Fibroblast of skin of right quadriceps (primary cell): ENCODE measurements at regions not wholly inside any gene's neighbourhood (a gene's known extent, or its start where the extent isn't known, plus 50 kb on each side); places are given as distances from the start of the nearest gene placed in this dataset.
A peak's percentile ranks its signal among the peaks of the same experiment; 100 is the strongest.
"Not testable (repeated sequence)": the region's sequence is repeated elsewhere in the genome, so short reads cannot be mapped to it uniquely, and the experiment has no call there.

Experiments used
- DNase-seq: peaks from one replicate; pipeline ENCODE4 v3.0.0-alpha.2; 2013

DNA sequence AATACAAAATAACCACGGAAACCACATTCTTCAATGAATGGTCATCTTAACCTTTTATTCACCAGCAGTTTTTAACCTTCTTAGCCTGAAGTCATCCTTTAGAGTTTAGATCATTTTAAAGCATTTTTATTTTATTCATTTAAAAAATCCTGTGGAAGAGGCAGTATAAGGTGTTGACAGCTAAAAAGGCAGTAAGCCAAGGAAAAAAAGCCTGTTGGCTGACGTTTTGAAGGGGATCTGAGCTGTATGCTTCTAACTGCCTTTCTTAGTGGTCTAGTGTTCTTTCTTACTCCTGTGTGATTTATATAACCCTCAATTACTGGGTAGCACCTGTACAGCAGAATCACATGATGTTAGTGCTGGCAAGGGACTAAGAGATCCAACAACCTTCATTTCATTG, 438.3 kb upstream of the SEL1L start:
- no peak for DNase-seq

- no peak for DNase-seq
Measured at GRCh38 chr14:81972601-81973000, 438.9 kb upstream of the SEL1L start.

GRCh38 chr14:81974543-81974942, 440.9 kb upstream of the SEL1L start:
- no peak for DNase-seq

DNA sequence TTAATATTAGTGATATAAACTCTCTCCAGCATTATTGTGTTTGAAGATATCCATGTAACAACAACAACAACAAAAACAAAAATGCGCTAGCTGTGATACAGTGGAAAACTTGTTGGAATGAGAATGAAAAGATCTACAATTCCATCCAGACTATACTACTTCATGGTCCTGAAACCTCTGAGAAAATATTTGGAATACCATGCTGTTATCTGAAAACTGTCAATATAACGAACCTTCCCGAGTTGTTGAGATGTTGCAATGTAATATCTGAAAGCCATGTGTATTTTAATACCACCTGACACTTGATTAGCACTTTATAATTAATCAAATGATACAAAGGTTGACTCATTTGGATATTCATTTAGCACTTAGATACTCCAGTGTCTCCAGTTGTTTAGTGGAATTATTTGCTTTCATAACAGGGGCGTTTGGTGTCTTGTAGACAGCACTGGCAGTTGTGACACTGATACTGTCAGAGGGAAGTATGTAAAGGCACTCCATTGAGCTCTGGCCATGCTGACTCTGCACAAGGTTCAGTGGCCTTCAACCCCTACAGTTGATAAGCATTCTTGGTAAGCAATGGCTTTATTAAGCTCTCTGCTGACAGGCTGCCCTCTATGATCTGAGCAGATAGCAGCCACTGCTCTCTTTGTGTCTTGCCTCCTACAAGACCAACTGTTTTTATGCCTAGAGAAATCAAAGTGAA, 447.1 kb upstream of the SEL1L start:
- DNase-seq = no peak

- DNase-seq = no peak
Measured at GRCh38 chr14:81981307-81981675, 447.6 kb upstream of the SEL1L start.

DNA sequence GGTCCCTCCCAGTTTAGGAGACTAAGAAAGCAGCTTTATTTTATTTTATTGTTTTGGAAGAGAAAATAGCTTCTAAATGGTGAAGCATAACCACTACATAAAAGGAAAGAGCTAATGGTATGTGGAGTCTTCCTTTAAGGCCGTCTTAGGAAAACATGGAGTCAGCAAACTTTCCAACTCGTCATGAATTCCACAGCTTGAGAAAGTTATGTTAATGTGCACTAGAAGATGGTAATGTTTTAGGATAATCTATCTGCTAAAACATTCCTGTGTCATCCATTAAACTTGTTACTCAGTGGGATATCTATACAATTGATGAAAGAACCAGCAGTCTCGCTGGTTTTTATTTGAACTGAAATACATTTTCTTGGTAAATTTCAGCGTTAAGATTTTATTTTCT, 448.4 kb upstream of the SEL1L start:
- no peak for DNase-seq

GRCh38 chr14:81986005-81986404, 452.4 kb upstream of the SEL1L start:
- no peak for DNase-seq

- DNase-seq = no peak
Measured at GRCh38 chr14:81989211-81989610, 455.6 kb upstream of the SEL1L start.

DNA sequence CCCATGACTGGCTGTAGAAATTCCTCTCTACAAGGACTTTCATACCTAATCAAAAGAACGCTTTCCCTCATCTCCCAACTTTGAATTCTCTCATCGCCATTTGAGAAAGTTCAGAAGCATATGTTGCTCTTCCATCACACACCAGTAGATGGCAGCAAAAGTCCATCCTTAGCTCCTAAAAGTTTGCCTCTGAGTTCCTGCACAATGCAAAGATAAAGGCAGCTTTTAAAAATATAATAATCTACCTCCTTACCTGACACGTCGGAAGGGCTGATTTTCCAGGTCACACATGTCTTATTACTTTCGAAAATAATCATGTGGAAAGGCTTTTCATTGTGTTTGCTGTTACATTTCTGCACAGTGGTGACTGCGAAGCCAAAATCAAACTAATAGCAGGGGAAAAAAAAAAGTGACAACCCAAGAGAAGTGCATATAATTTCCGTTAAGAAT, 456.7 kb upstream of the SEL1L start:
- DNase-seq = peak; percentile 42

GRCh38 chr14:81991998-81992397, 458.3 kb upstream of the SEL1L start:
- no peak for DNase-seq

DNA sequence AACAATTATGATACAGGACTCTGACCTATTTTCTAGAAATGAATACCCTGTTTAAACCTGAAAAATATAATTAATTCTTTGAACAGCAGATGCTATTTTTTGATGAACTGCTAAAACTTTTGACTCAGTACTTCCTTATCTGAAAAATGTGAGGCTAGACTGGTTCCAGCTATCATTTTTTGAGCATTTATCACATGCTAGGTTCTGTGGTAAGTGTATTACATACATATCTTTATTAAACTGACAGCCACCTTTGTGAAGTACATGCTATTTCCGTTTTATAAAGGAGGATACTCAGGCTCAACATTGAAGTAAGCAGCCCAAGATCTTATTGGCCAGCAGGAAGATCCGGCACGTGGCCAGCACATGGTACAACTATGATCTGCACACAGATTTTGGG, 459.8 kb upstream of the SEL1L start:
- no peak for DNase-seq

DNA sequence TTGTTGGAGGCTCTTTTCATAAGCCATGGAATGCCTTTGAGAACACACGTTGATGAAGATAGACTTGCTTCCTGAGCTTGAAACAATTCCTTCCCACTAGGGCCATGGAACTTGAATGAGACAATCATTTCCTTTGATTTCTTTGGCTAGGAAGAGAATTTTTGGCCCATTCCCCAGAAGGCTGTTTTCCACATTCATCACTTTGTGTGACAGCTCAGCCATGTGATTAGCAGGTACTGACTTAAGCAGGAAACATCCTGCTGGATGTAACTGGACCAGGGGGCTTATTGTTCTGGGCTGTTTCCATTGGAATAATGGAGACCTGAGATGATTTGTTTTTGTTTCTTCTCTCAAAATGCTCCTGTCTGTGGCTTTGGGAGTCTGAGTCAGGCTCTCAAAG, 469.8 kb upstream of the SEL1L start:
- DNase-seq = no peak

- no peak for DNase-seq
Measured at GRCh38 chr14:82009076-82009475, 475.4 kb upstream of the SEL1L start.

DNA sequence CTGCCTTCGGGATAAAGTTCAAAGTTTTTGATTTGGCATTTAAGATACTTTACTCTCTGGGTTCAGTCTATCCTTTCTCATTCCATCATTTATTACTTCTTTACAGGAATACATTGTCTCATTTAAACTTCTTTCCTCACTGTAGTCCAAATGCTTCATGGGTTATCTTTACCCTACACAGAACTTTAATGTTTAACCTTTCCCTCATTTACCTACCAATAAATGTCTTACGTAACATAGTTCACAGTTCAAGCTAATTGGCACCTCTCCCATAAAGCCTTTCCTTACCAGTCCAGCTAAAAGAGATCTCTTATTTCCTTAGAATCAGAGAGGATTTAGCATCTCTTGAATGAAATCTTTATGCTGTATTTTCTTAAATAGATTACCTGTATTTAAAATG, 476.3 kb upstream of the SEL1L start:
- no peak for DNase-seq

GRCh38 chr14:82011460-82011859, 477.8 kb upstream of the SEL1L start:
- no peak for DNase-seq

DNA sequence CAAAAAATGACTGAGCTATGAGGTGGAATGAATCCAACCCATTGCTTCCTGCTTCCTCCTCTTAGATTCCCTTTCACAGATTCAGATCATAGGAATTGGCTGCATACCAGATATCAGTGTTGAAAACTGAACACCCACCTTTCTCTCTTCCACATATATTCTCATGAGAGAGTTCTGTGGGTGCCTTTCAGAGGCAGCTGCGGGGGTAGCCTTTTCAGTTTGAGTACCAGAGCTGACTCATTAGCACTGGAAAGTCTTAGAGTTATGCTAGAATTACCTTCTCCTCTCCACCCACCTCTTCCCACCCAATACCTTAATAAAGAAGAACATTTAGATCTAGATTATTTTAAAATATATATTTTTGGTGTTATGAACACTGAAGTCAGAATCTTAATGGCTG, 495.4 kb upstream of the SEL1L start:
- no peak for DNase-seq

- DNase-seq = no peak
Measured at GRCh38 chr14:82035397-82035796, 501.7 kb upstream of the SEL1L start.

DNA sequence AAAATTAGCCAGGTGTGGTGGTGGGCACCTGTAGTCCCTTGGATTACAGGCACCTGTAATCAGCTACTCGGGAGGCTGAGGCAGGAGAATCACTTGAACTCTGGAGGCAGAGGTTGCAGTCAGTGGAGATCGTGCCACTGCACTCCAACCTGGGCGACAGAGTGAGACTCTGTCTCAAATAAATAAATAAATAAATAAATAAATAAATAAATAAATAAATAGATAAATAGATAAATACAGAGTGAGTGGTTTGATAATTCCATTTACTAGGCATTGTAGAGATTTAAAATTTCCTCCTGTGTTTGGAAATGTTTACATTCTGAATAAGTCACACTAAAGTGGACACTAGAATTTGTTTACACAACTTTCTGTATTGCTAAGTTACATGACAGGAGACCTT, 504.4 kb upstream of the SEL1L start:
- DNase-seq = not testable (repeated sequence)

DNA sequence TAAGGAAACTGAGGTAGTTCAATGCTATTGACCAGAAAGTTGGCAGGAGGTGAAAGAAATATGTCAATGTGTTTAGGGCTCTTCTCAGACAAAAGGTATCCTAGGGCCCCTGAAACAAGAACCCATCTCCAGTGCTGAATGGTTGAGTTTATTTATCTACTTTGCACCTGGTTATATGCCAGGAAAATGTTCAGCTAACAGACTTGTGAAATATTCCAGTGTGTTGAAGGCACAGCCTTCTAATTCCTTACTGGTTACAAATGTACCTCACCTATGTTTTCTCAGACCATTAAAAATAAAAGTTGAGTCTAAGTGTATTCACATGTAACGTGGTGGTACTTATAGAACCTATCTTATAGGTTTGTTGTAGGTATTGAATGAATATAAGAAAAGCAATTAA, 511.7 kb upstream of the SEL1L start:
- no peak for DNase-seq

DNA sequence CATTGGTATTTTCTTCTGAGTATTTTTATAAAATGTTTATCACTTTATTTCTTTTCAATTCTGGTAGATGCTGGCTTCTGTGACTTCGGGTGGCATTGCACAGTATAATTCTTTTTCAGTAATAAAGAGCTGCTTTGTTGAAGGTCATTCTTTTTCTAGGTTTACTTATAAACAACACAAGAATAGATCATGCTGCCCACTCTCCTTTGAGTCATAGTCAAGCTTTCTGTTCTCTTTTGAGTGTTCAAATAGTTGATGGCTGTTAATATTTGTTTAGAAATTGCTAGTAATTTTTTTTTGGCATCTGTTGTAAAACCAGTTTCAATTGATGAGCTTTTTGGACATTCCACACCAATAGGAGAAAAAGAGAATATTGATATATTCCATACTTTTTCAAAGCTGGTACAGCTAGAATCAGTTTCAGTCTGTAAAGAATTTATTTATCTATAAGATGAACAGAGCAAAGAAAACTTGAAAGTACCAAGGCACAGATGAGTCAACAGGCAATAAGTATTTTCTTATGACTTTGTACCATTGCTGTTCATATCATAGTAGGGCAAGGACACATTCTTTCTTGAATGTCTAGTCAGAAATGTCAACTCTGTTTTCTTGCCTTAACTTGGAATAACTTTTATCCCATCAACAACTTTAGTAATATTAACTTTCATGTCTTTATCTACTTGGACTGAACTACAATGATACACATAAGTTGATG, 513.0 kb upstream of the SEL1L start:
- no peak for DNase-seq

DNA sequence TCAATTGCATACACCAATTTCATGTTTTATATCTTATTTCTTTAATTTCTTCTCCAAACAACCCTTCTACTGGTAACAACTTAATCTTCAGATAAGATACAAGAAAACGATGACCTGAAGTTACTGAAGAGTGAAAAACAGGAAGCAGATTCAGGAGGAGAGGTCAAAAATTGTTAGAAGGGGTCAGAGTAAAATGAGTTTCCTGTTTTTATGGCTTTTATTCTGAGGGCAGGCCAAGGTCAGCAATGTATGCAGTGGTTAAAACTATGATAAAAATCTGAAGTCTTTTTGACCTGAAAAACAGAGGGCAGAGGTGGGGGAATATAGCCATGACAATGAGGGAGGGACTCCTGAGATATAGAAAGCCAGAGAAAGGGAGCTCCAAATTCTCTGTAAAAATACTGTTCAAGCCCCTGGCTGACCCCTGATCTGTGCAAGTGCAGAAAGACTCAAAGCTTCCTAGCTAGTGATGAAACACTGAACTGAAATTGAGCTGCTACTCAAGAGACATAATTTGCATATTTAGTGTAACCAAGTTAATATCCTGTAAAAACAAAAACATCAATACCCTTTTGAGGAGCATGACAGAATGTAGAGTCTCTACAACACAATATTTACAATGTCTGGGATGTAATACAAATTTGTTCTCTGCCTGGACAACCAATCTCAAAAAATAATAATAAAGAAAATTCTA, 514.3 kb upstream of the SEL1L start:
- no peak for DNase-seq

DNA sequence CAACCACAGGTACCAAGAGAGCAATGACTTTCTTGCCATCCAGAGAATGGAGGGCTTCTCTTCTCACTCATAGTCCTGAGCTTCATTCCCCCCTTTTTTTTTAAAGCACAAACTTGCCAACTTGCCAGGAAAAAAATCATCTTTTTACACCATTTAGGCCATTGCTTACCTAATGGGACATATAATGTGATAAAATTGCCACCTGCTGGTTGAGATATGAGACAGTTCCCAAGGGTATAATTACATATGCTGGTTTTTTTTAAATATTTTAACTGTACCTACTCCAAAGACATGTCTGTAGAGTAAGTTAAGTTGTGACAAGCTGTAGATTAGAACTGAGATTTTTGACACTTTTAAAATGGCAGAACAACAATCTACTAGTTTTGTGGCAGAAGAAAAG, 519.1 kb upstream of the SEL1L start:
- no peak for DNase-seq

DNA sequence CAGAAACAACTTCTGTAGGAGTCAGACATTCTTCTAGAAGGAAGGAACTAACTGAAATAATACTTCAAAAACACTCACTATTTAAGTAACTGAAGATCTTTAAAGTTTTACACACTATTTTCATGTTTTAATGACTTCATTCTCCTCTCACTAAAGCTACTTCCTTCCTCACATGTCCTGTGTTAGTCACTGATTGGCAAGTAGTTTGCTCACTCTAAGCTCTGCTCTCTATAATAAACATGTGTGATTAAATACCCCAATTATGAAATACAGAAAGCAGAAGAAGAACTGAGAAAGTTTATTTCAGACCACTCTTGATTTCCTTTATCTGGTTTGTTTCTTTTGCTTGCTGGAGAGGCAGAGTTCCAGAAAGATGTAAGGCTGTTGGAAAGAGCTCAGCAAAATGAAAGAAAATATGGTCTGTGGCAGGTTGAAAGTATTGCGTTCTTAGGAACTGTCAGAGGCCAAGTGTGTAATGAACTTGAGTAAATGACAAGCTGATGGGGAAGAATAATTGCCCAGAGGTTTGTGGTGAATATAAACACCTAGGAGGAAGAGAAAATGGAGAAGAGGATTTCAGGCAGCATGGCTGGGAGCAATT, 522.0 kb upstream of the SEL1L start:
- DNase-seq = no peak

DNA sequence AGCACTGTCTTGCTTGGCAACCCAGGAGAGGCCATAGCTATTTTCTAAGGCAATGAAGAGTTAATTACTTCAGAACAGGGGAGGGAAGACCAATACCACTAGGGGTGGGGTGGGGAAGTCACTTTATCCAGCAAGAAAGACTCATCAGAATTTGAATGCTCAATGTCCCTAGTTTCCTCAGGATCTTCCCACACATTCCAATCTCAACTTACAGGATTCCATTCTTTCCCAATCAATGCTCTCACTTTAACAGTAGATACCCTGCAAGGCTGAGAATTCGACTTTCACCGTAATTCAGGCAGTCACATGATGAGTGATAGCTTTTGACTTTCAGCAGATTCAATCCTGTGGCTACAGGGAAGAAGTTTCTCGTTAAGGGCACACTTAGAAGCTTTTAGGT, 526.6 kb upstream of the SEL1L start:
- no peak for DNase-seq
